ENCODE measurements at regions not wholly inside any gene's neighbourhood (a gene's known extent, or its start where the extent isn't known, plus 50 kb on each side); places are given as distances from the start of the nearest gene placed in this dataset.

DNA sequence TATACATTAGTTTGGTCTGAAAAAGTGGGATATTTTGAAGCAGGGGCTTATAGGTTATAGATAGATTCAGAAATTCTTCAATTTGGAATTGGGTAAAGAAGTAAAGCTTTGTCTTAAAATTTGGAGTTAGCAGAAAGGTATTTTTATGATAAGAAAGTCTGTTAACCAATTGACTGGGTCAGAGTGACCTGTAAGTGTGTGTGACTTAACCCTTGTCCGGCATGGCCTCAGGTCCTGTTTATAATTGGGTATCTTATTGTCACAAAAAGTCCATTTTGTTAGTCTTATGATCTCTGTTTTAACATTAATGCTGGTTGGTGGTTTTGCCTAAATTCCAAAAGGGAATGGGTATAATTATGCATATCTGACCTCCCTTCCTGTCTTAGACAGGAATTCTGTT is 444.2 kb upstream of the NAALADL2 start:
- TF ChIP-seq, protein P1, sequence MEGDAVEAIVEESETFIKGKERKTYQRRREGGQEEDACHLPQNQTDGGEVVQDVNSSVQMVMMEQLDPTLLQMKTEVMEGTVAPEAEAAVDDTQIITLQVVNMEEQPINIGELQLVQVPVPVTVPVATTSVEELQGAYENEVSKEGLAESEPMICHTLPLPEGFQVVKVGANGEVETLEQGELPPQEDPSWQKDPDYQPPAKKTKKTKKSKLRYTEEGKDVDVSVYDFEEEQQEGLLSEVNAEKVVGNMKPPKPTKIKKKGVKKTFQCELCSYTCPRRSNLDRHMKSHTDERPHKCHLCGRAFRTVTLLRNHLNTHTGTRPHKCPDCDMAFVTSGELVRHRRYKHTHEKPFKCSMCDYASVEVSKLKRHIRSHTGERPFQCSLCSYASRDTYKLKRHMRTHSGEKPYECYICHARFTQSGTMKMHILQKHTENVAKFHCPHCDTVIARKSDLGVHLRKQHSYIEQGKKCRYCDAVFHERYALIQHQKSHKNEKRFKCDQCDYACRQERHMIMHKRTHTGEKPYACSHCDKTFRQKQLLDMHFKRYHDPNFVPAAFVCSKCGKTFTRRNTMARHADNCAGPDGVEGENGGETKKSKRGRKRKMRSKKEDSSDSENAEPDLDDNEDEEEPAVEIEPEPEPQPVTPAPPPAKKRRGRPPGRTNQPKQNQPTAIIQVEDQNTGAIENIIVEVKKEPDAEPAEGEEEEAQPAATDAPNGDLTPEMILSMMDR (IDR thresholded peaks at IDR 0.05): no peak
- TF ChIP-seq POLR2A (IDR thresholded peaks at IDR 0.05): no peak
